ENCODE measurements at regions not wholly inside any gene's neighbourhood (a gene's known extent, or its start where the extent isn't known, plus 50 kb on each side); places are given as distances from the start of the nearest gene placed in this dataset.

DNA sequence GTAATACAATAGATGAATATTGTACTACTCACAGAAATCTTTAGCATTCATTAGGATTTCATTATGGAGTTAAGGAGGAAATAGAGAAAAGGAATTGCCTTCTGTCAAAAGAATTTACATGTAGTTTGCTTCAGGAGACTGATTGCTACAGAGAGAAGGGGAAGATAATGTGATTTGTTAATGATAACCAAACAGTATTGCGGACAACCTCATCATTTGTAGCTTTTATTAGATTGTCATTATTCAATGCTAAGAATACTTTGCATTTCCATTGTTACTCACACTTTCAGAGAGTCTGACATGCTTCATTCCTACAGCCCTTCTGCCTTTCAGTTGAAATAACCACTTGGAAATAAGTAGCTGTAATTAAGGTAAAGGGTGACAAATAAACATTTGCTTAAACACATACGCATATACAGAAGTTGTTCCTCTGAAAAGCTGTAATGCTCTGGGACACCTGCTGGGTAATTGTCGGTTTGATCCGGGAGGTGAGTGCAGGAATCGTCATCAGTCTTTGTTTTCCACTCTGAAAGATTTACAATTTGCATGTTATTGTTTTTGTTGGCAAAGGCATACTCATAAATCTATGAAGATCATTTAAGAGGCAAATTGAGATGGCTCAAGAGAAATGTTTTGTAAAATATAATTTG is 600.2 kb downstream of the TRHDE start:
- TF ChIP-seq MAX (IDR thresholded peaks at IDR 0.05): no peak
- no peak overlapping the region for H3K27ac ChIP-seq (ENCODE audit: low read depth in 1 of 2, low read length in 2 of 2)
- H3K27me3 ChIP-seq (ENCODE audit: control insufficient read depth in 4 of 4, insufficient read depth in 4 of 4, low read length in 3 of 4): no peaks in the 10 kb centered on the region
- no peak overlapping the region for H3K9ac ChIP-seq (ENCODE audit: low read depth in 1 of 2, low read length in 2 of 2)
- H3K4me1 ChIP-seq (ENCODE audit: control insufficient read depth in 4 of 4, insufficient read depth in 4 of 4, low read length in 3 of 4): no peaks in the 10 kb centered on the region
- peaks cover 0 to 8% (median 0%) of the 10 kb centered on the region in 4 donors for H3K9me3 ChIP-seq (ENCODE audit: control insufficient read depth in 4 of 4, low read length in 3 of 4)
- no peak overlapping the region for H3K4me3 ChIP-seq (ENCODE audit: low read depth in 1 of 3, low read length in 3 of 3)
- DNase-seq (ENCODE audit: low spot score): no peak
- H3K36me3 ChIP-seq (ENCODE audit: control insufficient read depth in 4 of 4, insufficient read depth in 3 of 4, low read depth in 1 of 4, low read length in 3 of 4): no peaks in the 10 kb centered on the region
- 68% methylated on average over 5 of the region's 5 CpGs for WGBS

DNA sequence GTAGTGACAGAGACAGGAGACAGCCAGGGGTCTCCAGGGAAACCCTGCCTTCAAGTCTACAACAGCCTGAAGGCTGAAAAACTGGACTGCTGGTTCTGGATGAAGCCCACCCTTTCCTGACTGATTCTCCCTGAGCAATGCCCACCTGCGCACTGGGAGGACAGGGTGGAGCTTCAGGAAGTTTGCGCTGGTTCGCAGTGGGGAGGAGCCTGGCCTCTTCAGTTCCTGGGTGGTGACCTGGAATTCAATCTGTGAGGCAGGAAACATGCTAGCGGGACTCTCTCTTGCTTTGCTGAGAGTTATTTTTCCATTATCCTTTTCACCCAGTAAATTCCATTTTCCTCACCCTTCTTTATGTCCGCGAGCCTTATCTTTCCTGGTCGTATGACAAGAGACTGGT is 600.8 kb downstream of the TRHDE start:
- no peaks in the 10 kb centered on the region for H3K36me3 ChIP-seq (ENCODE audit: control insufficient read depth in 4 of 4, insufficient read depth in 3 of 4, low read depth in 1 of 4, low read length in 3 of 4)
- TF ChIP-seq JUND (IDR thresholded peaks at IDR 0.05): no peak
- TF ChIP-seq RAD21 (IDR thresholded peaks at IDR 0.05): no peak
- no peak for TF ChIP-seq SP1 (IDR thresholded peaks at IDR 0.05)
- TF ChIP-seq HNF4A (conservative IDR thresholded peaks at IDR 0.05): no peak
- TF ChIP-seq RXRA (IDR thresholded peaks at IDR 0.05): no peak
- TF ChIP-seq FOXA1 (IDR thresholded peaks at IDR 0.05): no peak
- no peak for TF ChIP-seq NR2F2 (IDR thresholded peaks at IDR 0.05)
- no peak for TF ChIP-seq GABPA (IDR thresholded peaks at IDR 0.05 in 1 of 2, conservative IDR thresholded peaks at IDR 0.05 in 1 of 2)
- no peak for TF ChIP-seq CTCF (IDR thresholded peaks at IDR 0.05; ENCODE audit: low read depth, low read length, missing input control)
- no peak for TF ChIP-seq MAX (IDR thresholded peaks at IDR 0.05)
- TF ChIP-seq FOXA2 (IDR thresholded peaks at IDR 0.05): no peak
- no peak for TF ChIP-seq YY1 (IDR thresholded peaks at IDR 0.05)
- TF ChIP-seq, protein P1, sequence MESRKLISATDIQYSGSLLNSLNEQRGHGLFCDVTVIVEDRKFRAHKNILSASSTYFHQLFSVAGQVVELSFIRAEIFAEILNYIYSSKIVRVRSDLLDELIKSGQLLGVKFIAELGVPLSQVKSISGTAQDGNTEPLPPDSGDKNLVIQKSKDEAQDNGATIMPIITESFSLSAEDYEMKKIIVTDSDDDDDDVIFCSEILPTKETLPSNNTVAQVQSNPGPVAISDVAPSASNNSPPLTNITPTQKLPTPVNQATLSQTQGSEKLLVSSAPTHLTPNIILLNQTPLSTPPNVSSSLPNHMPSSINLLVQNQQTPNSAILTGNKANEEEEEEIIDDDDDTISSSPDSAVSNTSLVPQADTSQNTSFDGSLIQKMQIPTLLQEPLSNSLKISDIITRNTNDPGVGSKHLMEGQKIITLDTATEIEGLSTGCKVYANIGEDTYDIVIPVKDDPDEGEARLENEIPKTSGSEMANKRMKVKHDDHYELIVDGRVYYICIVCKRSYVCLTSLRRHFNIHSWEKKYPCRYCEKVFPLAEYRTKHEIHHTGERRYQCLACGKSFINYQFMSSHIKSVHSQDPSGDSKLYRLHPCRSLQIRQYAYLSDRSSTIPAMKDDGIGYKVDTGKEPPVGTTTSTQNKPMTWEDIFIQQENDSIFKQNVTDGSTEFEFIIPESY (IDR thresholded peaks at IDR 0.05): no peak
- TF ChIP-seq EGR1 (IDR thresholded peaks at IDR 0.05; ENCODE audit: low read depth in 2 of 2): no peak
- TF ChIP-seq, protein P2, sequence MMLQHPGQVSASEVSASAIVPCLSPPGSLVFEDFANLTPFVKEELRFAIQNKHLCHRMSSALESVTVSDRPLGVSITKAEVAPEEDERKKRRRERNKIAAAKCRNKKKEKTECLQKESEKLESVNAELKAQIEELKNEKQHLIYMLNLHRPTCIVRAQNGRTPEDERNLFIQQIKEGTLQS (IDR thresholded peaks at IDR 0.05): no peak
- H3K27ac ChIP-seq (ENCODE audit: low read depth in 1 of 2, low read length in 2 of 2): no peak overlapping the region
- 76% methylated on average over 7 of the region's 7 CpGs for WGBS
- H3K4me3 ChIP-seq (ENCODE audit: low read depth in 1 of 3, low read length in 3 of 3): no peak overlapping the region
- DNase-seq (ENCODE audit: low spot score): no peak
- peaks cover 0 to 8% (median 0%) of the 10 kb centered on the region in 4 donors for H3K9me3 ChIP-seq (ENCODE audit: control insufficient read depth in 4 of 4, low read length in 3 of 4)
- no peaks in the 10 kb centered on the region for H3K27me3 ChIP-seq (ENCODE audit: control insufficient read depth in 4 of 4, insufficient read depth in 4 of 4, low read length in 3 of 4)
- no peaks in the 10 kb centered on the region for H3K4me1 ChIP-seq (ENCODE audit: control insufficient read depth in 4 of 4, insufficient read depth in 4 of 4, low read length in 3 of 4)
- H3K9ac ChIP-seq (ENCODE audit: low read depth in 1 of 2, low read length in 2 of 2): no peak overlapping the region
